Raji (cell line): ENCODE measurements at regions not wholly inside any gene's neighbourhood (a gene's known extent, or its start where the extent isn't known, plus 50 kb on each side); places are given as distances from the start of the nearest gene placed in this dataset.

Source experiments
- POLR2A ChIP-seq: IDR thresholded peaks from 2 replicates; pipeline ENCODE4 v1.6.1; 2011; ENCODE audit warnings: low read depth, low read length, control low read depth; ENCODE audit not compliant: insufficient read depth

- no peak for TF ChIP-seq POLR2A
These were observed 79.2 kb upstream of the CIBAR2 start for GRCh38 chr16:85191341-85191965.

DNA sequence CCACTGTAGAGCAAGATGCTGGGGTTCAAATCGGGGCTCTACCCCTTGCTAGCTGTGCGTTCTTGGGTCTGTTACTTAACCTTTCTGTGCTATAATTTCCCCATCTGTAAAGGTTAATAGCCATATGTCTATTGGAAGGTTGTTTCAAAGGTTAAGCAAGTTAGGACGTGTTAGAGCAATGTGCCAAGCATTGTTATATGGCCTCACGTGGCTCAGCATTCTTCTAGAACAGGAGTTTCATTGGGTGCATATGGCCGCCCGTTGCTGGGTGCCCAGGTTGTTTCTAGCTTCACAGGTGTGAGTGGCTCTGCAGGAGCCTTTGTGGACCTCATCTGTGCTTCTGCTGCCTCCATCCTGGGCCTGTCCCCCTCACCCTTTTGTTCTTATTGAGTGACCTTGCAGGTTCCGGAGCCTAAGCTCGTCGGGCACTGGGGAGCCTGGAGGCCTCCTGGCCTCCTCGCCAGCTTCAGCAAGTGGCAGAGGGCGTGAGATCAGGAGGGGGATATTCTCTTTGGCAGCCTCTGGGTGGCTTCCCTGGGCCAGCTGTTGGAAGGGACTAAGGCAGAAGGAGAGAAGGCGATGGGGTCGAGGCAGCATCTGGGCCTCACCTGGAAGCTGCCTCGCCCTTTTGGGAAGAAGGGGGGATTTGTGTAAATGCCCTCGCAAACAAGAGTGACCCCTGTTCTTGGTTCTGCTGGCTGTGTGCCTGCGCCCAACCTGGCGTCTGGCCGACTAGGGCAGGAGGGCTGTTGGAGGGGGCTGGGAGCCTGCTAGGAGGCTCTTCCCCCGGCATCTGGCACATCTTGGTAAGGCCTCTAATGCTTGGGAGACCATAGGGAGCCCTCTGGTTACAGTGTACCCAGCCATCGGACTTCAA lies 80.2 kb upstream of the CIBAR2 start:
- no peak for TF ChIP-seq POLR2A

DNA sequence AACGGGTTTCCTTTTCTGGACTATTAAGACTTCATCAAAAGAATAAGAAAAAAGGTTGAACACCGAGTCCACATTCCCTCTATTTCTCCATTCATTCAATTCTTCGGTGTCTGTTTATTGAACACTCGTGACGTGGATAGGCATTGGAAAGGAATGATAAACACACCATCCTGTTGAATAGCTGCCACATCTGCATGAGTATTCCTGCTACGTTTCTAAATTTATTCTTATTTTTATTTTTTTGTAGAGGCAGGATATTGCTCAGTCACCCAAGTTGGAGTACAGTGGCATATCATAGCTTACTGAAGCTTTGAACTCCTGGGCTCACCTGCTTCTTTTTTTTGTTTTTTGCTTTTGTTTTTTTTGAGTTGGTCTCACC lies 80.8 kb upstream of the CIBAR2 start:
- no peak for TF ChIP-seq POLR2A

DNA sequence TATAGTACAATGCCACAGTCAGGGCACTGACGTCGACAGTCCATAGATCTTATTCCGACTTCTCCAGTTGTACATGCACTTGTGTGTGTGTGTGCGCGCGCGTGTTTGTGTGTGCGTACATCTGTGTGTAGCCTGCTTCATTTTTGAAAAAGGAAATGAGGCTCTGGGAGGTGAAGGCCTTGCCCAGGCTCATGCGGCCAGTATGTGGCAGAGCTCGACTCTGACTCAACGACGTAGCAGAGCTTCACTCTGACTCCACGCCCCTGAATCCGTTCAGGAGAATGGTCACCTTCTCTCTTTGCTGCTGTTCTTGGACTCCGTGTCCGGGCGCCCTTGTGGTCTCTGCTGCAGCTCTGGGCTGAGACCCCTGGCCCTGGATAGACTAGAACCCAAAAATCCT lies 81.6 kb upstream of the CIBAR2 start:
- TF ChIP-seq POLR2A = no peak

- no peak for TF ChIP-seq POLR2A
These were observed 82.3 kb upstream of the CIBAR2 start for GRCh38 chr16:85194307-85195270.

DNA sequence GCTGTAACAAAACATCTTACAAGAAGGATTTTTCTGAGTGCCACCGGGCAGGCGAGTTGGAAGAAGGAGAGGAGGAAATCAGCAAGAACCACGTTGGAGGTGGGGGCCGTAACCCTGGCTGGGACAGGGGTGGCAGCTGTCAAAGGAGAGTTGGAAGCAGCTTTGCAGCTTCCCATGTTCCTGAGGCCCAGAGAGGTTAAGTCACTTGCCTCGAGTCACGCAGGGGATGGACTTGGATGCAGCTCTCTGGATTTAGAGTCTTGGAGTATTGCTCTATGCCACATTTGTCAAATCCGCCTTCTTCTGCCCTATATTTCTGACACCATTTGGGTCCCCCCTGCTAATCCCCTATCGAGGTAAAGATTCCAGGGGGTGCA lies 83.0 kb upstream of the CIBAR2 start:
- TF ChIP-seq POLR2A = no peak

- TF ChIP-seq POLR2A = no peak
These were observed 83.9 kb upstream of the CIBAR2 start for GRCh38 chr16:85195900-85196772.

DNA sequence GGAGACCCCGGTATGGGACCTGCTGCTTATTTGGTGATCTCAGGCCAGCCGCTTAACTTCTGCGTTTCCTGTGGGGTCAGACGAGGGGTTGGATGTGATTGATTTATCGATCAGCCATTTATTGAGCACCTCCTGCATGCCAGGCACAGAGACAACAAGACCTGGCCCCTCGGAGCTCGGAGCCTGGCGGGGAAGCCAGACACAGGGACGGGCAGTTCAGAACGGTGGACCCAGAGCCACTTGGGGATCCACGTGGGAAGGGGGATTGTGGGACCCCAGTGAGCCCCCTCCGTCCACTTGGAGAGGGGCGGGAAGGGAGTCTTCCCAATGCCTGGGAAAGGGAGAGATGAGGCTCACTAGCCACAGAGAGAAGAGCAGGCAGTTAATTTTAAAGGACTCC lies 84.7 kb upstream of the CIBAR2 start:
- TF ChIP-seq POLR2A = no peak

DNA sequence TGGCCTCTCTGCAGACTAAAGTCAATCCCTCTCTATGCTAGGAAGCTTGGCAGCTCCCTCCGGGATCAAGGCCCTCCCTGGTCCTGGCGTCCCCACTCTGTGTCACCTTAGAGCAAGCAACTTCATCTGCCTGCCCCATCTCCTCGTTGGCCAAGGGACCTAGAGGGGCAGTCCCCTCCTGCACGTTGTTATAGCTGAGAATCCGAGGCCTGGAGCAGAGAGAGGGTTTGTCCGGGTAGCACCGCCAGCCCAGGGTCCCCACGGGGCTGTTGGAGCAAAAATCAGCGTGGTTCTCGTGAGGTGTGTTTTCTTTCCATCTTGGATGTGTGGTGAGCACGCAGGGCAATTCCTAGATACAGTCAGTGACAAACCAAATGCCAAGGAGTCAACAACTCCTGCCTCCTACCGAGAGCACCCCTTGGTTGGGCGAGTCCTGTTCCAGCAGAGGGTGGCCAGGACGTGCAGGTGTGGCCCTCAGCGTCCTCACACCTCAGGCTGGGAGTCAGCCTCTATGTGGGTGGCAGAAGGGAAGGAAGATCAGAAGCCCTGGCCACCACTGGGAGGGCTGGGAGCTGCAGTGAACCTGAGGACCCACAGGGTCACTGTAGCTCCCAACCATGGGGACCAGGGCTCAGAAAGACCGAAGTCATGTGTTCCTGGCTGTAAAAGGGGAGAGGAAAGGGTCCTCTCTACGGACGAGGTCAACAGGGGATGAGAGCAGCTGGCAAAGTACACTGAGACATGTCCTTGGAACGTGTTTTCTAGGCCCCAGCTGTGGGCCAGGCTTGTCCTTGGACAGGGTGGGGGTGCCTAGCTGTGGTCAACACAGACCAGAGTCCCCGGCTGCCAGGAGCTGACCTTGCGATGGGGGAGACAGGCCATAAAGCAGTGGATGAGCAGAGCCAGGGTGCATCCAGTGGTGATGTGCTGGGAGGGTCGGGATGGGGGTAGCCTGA lies 85.6 kb upstream of the CIBAR2 start:
- no peak for TF ChIP-seq POLR2A

- TF ChIP-seq POLR2A = no peak
These were observed 86.9 kb upstream of the CIBAR2 start for GRCh38 chr16:85199069-85199725.

GRCh38 chr16:85199880-85200279 lies 87.6 kb upstream of the CIBAR2 start:
- TF ChIP-seq POLR2A = no peak

- TF ChIP-seq POLR2A = no peak
These were observed 88.4 kb upstream of the CIBAR2 start for GRCh38 chr16:85200471-85201278.
